ENCODE measurements at regions not wholly inside any gene's neighbourhood (a gene's known extent, or its start where the extent isn't known, plus 50 kb on each side); places are given as distances from the start of the nearest gene placed in this dataset.

DNA sequence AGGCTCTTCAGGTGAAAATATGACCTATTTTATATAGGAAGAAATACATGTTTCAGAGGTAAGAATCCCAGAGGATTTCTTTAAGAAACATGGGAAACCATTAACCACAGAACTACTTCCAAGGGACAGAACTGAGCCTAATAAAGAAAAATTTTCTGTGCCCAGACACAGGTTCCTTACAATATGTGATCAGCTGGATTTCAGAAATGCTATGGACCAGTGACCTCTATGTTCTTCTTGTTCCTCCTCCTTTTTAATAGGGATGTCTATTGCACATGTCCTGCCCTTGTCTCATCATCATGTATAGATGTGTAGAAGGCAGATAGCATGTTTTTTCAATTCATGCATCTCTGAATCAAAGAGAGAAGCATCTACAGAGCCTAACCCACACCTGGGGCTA is 836.6 kb downstream of the RNF144A start:
- Histone ChIP-seq H3F3A (ENCODE audit: insufficient read depth, low read length, poor library complexity, severe bottlenecking) (no peaks in the 10 kb centered on the region), H3K27me3 (ENCODE audit: insufficient read depth, low read depth, low read length) (no peaks in the 10 kb centered on the region), H3K9ac (ENCODE audit: low read length) (no peak overlapping the region), H3K4me3 (ENCODE audit: low read length) (no peak overlapping the region), H3K27ac (ENCODE audit: low read length) (no peak overlapping the region), H3K79me2 (replicated peaks; ENCODE audit: insufficient read depth, low read length) (no peaks in the 10 kb centered on the region), H3K36me3 (ENCODE audit: insufficient read depth, low read length) (no peaks in the 10 kb centered on the region), H3K4me2 (ENCODE audit: low read length) (no peak overlapping the region), H2AFZ (ENCODE audit: low read depth, low read length) (no peak overlapping the region), H3K9me2 (ENCODE audit: insufficient read depth, low read length) (no peaks in the 10 kb centered on the region), H3K9me3 (ENCODE audit: low read length) (no peaks in the 10 kb centered on the region), H4K20me1 (ENCODE audit: insufficient read depth) (no peaks in the 10 kb centered on the region)
- TF ChIP-seq RAD21 (conservative IDR thresholded peaks at IDR 0.05), result no peak
- TF ChIP-seq, protein P1, sequence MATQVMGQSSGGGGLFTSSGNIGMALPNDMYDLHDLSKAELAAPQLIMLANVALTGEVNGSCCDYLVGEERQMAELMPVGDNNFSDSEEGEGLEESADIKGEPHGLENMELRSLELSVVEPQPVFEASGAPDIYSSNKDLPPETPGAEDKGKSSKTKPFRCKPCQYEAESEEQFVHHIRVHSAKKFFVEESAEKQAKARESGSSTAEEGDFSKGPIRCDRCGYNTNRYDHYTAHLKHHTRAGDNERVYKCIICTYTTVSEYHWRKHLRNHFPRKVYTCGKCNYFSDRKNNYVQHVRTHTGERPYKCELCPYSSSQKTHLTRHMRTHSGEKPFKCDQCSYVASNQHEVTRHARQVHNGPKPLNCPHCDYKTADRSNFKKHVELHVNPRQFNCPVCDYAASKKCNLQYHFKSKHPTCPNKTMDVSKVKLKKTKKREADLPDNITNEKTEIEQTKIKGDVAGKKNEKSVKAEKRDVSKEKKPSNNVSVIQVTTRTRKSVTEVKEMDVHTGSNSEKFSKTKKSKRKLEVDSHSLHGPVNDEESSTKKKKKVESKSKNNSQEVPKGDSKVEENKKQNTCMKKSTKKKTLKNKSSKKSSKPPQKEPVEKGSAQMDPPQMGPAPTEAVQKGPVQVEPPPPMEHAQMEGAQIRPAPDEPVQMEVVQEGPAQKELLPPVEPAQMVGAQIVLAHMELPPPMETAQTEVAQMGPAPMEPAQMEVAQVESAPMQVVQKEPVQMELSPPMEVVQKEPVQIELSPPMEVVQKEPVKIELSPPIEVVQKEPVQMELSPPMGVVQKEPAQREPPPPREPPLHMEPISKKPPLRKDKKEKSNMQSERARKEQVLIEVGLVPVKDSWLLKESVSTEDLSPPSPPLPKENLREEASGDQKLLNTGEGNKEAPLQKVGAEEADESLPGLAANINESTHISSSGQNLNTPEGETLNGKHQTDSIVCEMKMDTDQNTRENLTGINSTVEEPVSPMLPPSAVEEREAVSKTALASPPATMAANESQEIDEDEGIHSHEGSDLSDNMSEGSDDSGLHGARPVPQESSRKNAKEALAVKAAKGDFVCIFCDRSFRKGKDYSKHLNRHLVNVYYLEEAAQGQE (IDR thresholded peaks at IDR 0.05; ENCODE audit: borderline replicate concordance), result no peak
- TF ChIP-seq, protein P2, sequence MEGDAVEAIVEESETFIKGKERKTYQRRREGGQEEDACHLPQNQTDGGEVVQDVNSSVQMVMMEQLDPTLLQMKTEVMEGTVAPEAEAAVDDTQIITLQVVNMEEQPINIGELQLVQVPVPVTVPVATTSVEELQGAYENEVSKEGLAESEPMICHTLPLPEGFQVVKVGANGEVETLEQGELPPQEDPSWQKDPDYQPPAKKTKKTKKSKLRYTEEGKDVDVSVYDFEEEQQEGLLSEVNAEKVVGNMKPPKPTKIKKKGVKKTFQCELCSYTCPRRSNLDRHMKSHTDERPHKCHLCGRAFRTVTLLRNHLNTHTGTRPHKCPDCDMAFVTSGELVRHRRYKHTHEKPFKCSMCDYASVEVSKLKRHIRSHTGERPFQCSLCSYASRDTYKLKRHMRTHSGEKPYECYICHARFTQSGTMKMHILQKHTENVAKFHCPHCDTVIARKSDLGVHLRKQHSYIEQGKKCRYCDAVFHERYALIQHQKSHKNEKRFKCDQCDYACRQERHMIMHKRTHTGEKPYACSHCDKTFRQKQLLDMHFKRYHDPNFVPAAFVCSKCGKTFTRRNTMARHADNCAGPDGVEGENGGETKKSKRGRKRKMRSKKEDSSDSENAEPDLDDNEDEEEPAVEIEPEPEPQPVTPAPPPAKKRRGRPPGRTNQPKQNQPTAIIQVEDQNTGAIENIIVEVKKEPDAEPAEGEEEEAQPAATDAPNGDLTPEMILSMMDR (IDR thresholded peaks at IDR 0.05; ENCODE audit: poor library complexity, severe bottlenecking), result no peak

DNA sequence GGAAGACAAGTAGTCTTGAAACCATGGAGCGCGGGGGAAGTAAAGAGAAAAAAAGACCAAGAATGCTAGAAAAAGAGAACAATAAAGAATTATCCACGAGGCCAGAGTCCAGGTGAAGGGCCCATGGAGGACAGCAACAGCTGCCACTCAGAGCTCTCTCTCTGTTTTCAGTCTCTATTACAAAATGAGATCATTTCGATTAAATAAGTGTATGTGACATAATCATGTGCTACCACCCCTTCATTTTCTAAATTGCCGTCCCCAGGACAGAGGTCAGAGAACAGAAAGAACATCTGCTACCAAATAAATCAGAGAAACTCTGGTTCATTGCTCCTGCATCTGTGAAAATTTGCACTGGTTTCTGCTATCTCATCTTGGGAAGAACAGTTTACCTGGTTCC is 838.7 kb downstream of the RNF144A start:
- no peak overlapping the region for H3K9ac ChIP-seq (ENCODE audit: low read length)
- no peaks in the 10 kb centered on the region for H3K27me3 ChIP-seq (ENCODE audit: insufficient read depth, low read depth, low read length)
- no peaks in the 10 kb centered on the region for H3F3A ChIP-seq (ENCODE audit: insufficient read depth, low read length, poor library complexity, severe bottlenecking)
- H3K9me2 ChIP-seq (ENCODE audit: insufficient read depth, low read length), result no peaks in the 10 kb centered on the region
- TF ChIP-seq MXI1 (conservative IDR thresholded peaks at IDR 0.05; ENCODE audit: poor library complexity, severe bottlenecking) (no peak), RAD21 (conservative IDR thresholded peaks at IDR 0.05) (no peak), EP300 (conservative IDR thresholded peaks at IDR 0.05; ENCODE audit: poor library complexity, severe bottlenecking) (no peak)
- H3K36me3 ChIP-seq (ENCODE audit: insufficient read depth, low read length), result no peaks in the 10 kb centered on the region
- no peak overlapping the region for H3K4me3 ChIP-seq (ENCODE audit: low read length)
- H3K27ac ChIP-seq (ENCODE audit: low read length), result no peak overlapping the region
- H2AFZ ChIP-seq (ENCODE audit: low read depth, low read length), result no peak overlapping the region
- H3K79me2 ChIP-seq (replicated peaks; ENCODE audit: insufficient read depth, low read length), result no peaks in the 10 kb centered on the region
- no peak overlapping the region for H3K4me2 ChIP-seq (ENCODE audit: low read length)
- no peaks in the 10 kb centered on the region for H3K9me3 ChIP-seq (ENCODE audit: low read length)
- H4K20me1 ChIP-seq (ENCODE audit: insufficient read depth), result no peaks in the 10 kb centered on the region

DNA sequence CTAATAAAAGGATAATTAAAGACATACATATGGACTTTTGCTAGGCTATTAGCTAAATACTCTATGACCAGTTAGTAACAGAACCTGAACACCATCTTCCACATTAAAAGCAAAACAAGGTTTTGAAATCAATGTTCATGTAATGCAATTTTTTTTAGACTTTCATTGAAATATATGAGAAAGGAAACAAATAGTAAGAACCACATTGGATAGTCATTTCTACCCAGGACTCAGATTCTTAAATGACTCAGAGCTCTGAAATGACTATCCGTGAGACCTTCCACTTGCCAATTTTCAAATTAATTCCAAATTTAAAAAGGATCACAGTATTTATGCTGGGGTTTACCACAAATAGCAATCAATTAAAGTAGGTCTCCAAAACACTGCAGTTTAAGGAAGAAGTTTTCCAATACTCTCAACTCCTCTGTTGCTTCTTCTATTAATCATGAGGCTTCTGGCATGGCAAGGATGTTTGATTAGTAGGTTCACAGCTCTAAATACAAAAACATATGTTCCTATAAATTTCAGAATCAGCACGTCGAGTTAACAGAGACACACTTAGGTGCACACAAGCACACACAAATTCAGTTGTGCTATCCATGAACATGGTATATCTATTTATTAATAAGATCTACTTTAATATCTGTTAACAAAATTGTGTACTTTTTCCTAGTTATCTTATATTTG is 841.0 kb downstream of the RNF144A start:
- H2AFZ ChIP-seq (ENCODE audit: low read depth, low read length), result no peak overlapping the region

More for the DNA sequence above, 841.0 kb downstream of the RNF144A start:
- Histone ChIP-seq H3K27ac (ENCODE audit: low read length) (no peak overlapping the region), H3K36me3 (ENCODE audit: insufficient read depth, low read length) (no peaks in the 10 kb centered on the region), H3K4me3 (ENCODE audit: low read length) (no peak overlapping the region), H3K9ac (ENCODE audit: low read length) (no peak overlapping the region), H3K27me3 (ENCODE audit: insufficient read depth, low read depth, low read length) (no peaks in the 10 kb centered on the region), H3K9me3 (ENCODE audit: low read length) (peaks cover under 1% of the 10 kb centered on the region), H3K4me2 (ENCODE audit: low read length) (no peak overlapping the region), H3K9me2 (ENCODE audit: insufficient read depth, low read length) (no peaks in the 10 kb centered on the region), H3F3A (ENCODE audit: insufficient read depth, low read length, poor library complexity, severe bottlenecking) (no peaks in the 10 kb centered on the region), H4K20me1 (ENCODE audit: insufficient read depth) (no peaks in the 10 kb centered on the region), H3K79me2 (replicated peaks; ENCODE audit: insufficient read depth, low read length) (no peaks in the 10 kb centered on the region)
- no peak for TF ChIP-seq TAF1 (IDR thresholded peaks at IDR 0.05; ENCODE audit: low read depth)
- TF ChIP-seq EZH2 (IDR thresholded peaks at IDR 0.05; ENCODE audit: borderline replicate concordance, insufficient read depth, low read length, poor library complexity, severe bottlenecking), result no peak
- TF ChIP-seq, protein P2 (IDR thresholded peaks at IDR 0.05; ENCODE audit: poor library complexity, severe bottlenecking), result no peak
- TF ChIP-seq, protein P1 (IDR thresholded peaks at IDR 0.05; ENCODE audit: borderline replicate concordance), result no peak
- no peak for TF ChIP-seq SMC3 (conservative IDR thresholded peaks at IDR 0.05; ENCODE audit: poor library complexity)
- TF ChIP-seq POLR2AphosphoS5 (IDR thresholded peaks at IDR 0.05), result no peak
- TF ChIP-seq RAD21 (conservative IDR thresholded peaks at IDR 0.05), result no peak
- no peak for TF ChIP-seq MXI1 (conservative IDR thresholded peaks at IDR 0.05; ENCODE audit: poor library complexity, severe bottlenecking)
- no peak for TF ChIP-seq EP300 (conservative IDR thresholded peaks at IDR 0.05; ENCODE audit: poor library complexity, severe bottlenecking)

Data from neural cell (in vitro differentiated cells).